IMR-90 (cell line): ENCODE measurements at regions not wholly inside any gene's neighbourhood (a gene's known extent, or its start where the extent isn't known, plus 50 kb on each side); places are given as distances from the start of the nearest gene placed in this dataset.

Source experiments
- ATAC-seq: fragments of 200-7000 bp; cut with Tn5 transposase; 2 replicates; pipeline ENCODE4 v1.9.1; 2020; ENCODE audit warnings: low read depth, mild to moderate bottlenecking, moderate library complexity
- BruUV-seq: library from RNA; stranded (reverse); fragments of 400-500 nt; replicated peaks from 2 replicates; lab custom pipeline; 2021; lab: Mats Ljungman, UMichigan
- CTCF ChIA-PET: fragments of 300-600 bp; formaldehyde crosslinking; extraction: SDS; loops from one replicate; lab custom pipeline; 2021; ENCODE audit warnings: antibody characterized with exemption; lab: Yijun Ruan, JAX
- POLR2A ChIA-PET: fragments of 300-600 bp; sonication (Branson Sonifier 250); formaldehyde crosslinking; loops from one replicate; lab custom pipeline; 2022; ENCODE audit warnings: antibody characterized with exemption; ENCODE audit not compliant: unreplicated experiment; lab: Charles Lee
- DNase-seq: peaks from one replicate; pipeline ENCODE4 v3.0.0; 2013
- H2AFZ ChIP-seq: replicated peaks from 2 replicates; pipeline ENCODE3; 2013; ENCODE audit warnings: low read length, mild to moderate bottlenecking; ENCODE audit not compliant: poor library complexity
- H2AK5ac ChIP-seq: 2 replicates; pipeline ENCODE4 v1.6.1; 2013; ENCODE audit warnings: low read depth, low read length, inconsistent platforms
- H2AK9ac ChIP-seq: replicated peaks from 2 replicates; pipeline ENCODE3; 2013; ENCODE audit warnings: mild to moderate bottlenecking, low read depth, low read length, moderate library complexity; ENCODE audit not compliant: poor library complexity
- H2BK120ac ChIP-seq: 2 replicates; pipeline ENCODE4 v1.6.1; 2013; ENCODE audit warnings: low read depth, low read length, inconsistent platforms
- H2BK15ac ChIP-seq: 3 replicates; pipeline ENCODE4 v1.6.1; 2013; ENCODE audit warnings: low read depth, low read length, inconsistent platforms
- H2BK20ac ChIP-seq: 2 replicates; pipeline ENCODE4 v1.6.1; 2013; ENCODE audit warnings: low read depth, mild to moderate bottlenecking, inconsistent platforms, low read length, moderate library complexity
- H2BK5ac ChIP-seq: 2 replicates; pipeline ENCODE4 v1.6.1; 2013; ENCODE audit warnings: mild to moderate bottlenecking, low read depth, low read length, inconsistent platforms; ENCODE audit not compliant: poor library complexity, severe bottlenecking
- H3K14ac ChIP-seq: replicated peaks from 2 replicates; pipeline ENCODE4 v1.6.1; 2013; ENCODE audit warnings: low read depth, low read length, inconsistent platforms
- H3K18ac ChIP-seq: 2 replicates; pipeline ENCODE4 v1.6.1; 2013; ENCODE audit warnings: low read depth, low read length, control low read depth
- H3K23ac ChIP-seq: 2 replicates; pipeline ENCODE4 v1.6.1; 2013; ENCODE audit warnings: low read depth, low read length, inconsistent platforms
- H3K27ac ChIP-seq: 2 replicates; pipeline ENCODE4 v1.5.1; 2013; ENCODE audit warnings: mild to moderate bottlenecking, control low read depth, low read length; ENCODE audit not compliant: insufficient read depth
- H3K27me3 ChIP-seq: 2 replicates; pipeline ENCODE4 v1.6.1; 2013; ENCODE audit warnings: low read length; ENCODE audit not compliant: control insufficient read depth, insufficient read depth
- H3K36me3 ChIP-seq: 2 replicates; pipeline ENCODE4 v1.6.1; 2013; ENCODE audit warnings: low read length, mixed read lengths; ENCODE audit not compliant: control insufficient read depth, insufficient read depth
- H3K4ac ChIP-seq: 2 replicates; pipeline ENCODE4 v1.6.1; 2013; ENCODE audit warnings: low read depth, low read length, inconsistent platforms
- H3K4me1 ChIP-seq: 2 replicates; pipeline ENCODE4 v1.6.1; 2013; ENCODE audit warnings: low read length, mixed read lengths; ENCODE audit not compliant: control insufficient read depth, insufficient read depth
- H3K4me2 ChIP-seq: 2 replicates; pipeline ENCODE4 v1.6.1; 2013; ENCODE audit warnings: low read depth, mild to moderate bottlenecking, control low read depth, low read length, moderate library complexity
- H3K4me3 ChIP-seq: 2 replicates; pipeline ENCODE4 v1.5.1; 2013; ENCODE audit warnings: low read depth, mild to moderate bottlenecking, control low read depth, low read length, moderate library complexity; ENCODE audit not compliant: insufficient read depth
- H3K56ac ChIP-seq: 2 replicates; pipeline ENCODE4 v1.6.1; 2013; ENCODE audit warnings: low read length, inconsistent platforms; ENCODE audit not compliant: insufficient read depth; ENCODE audit errors: extremely low read depth
- H3K79me1 ChIP-seq, 2 experiments: 2 replicates each; pipeline ENCODE4 v1.6.1; 2013; ENCODE audit warnings: low read length in 2 of 2, inconsistent platforms in 1 of 2, low read depth in 1 of 2
- H3K9ac ChIP-seq: 2 replicates; pipeline ENCODE4 v1.6.1; 2013; ENCODE audit warnings: low read depth, low read length, control low read depth
- H3K9me1 ChIP-seq: 2 replicates; pipeline ENCODE4 v1.6.1; 2013; ENCODE audit warnings: low read length, inconsistent platforms; ENCODE audit not compliant: insufficient read depth
- H3K9me3 ChIP-seq: 2 replicates; pipeline ENCODE4 v1.6.1; 2013; ENCODE audit warnings: low read length; ENCODE audit not compliant: control insufficient read depth, insufficient read depth
- H4K20me1 ChIP-seq: 2 replicates; pipeline ENCODE4 v1.6.1; 2013; ENCODE audit warnings: low read length, inconsistent platforms; ENCODE audit not compliant: insufficient read depth
- H4K5ac ChIP-seq: 2 replicates; pipeline ENCODE4 v1.6.1; 2013; ENCODE audit warnings: mild to moderate bottlenecking, low read depth, low read length, control low read depth
- H4K8ac ChIP-seq, 2 experiments: 2 replicates each; pipeline ENCODE4 v1.6.1; 2013; ENCODE audit warnings: low read depth in 2 of 2, low read length in 2 of 2, control low read depth in 1 of 2, inconsistent platforms in 1 of 2
- H4K91ac ChIP-seq: 2 replicates; pipeline ENCODE4 v1.6.1; 2013; ENCODE audit warnings: low read depth, low read length, inconsistent platforms; ENCODE audit not compliant: insufficient read depth
- BHLHE40 ChIP-seq: fragments of 150-350 bp; IDR thresholded peaks from 2 replicates; pipeline ENCODE4 v1.6.1; 2016; ENCODE audit warnings: mild to moderate bottlenecking, low read depth, low read length
- CEBPB ChIP-seq: IDR thresholded peaks from 2 replicates; pipeline ENCODE4 v1.6.1; 2012; ENCODE audit warnings: low read depth, low read length, improper control_type of control experiment
- CHD1 ChIP-seq: IDR thresholded peaks from 2 replicates; pipeline ENCODE4 v1.6.1; 2012; ENCODE audit warnings: low read depth, low read length, improper control_type of control experiment
- CTCF ChIP-seq: conservative IDR thresholded peaks from 2 replicates; pipeline ENCODE4 v1.5.1; 2012; ENCODE audit warnings: mild to moderate bottlenecking, low read depth, low read length, improper control_type of control experiment
- ELK1 ChIP-seq: fragments of 150-350 bp; IDR thresholded peaks from 2 replicates; pipeline ENCODE4 v1.6.1; 2016; ENCODE audit warnings: low read depth, mild to moderate bottlenecking, low read length, moderate library complexity, borderline replicate concordance
- FOS ChIP-seq: fragments of 150-350 bp; IDR thresholded peaks from 2 replicates; pipeline ENCODE4 v1.6.1; 2016; ENCODE audit warnings: low read depth, low read length
- MAFK ChIP-seq: IDR thresholded peaks from 2 replicates; pipeline ENCODE4 v1.6.1; 2012; ENCODE audit warnings: low read depth, low read length, improper control_type of control experiment
- MAZ ChIP-seq: IDR thresholded peaks from 2 replicates; pipeline ENCODE4 v1.6.1; 2012; ENCODE audit warnings: low read depth, mild to moderate bottlenecking, low read length, improper control_type of control experiment, moderate library complexity, borderline replicate concordance
- MXI1 ChIP-seq: IDR thresholded peaks from 2 replicates; pipeline ENCODE4 v1.6.1; 2012; ENCODE audit warnings: low read depth, mild to moderate bottlenecking, low read length, moderate library complexity, borderline replicate concordance
- NFE2L2 ChIP-seq: fragments of 150-350 bp; IDR thresholded peaks from 2 replicates; pipeline ENCODE4 v1.6.1; 2016; ENCODE audit warnings: low read depth, mild to moderate bottlenecking, low read length
- POLR2A ChIP-seq: IDR thresholded peaks from 2 replicates; pipeline ENCODE4 v1.6.1; 2012; ENCODE audit warnings: mild to moderate bottlenecking, low read depth, low read length
- RAD21 ChIP-seq: IDR thresholded peaks from 2 replicates; pipeline ENCODE4 v1.6.1; 2012; ENCODE audit warnings: low read length, improper control_type of control experiment
- RCOR1 ChIP-seq: IDR thresholded peaks from 2 replicates; pipeline ENCODE4 v1.6.1; 2012; ENCODE audit warnings: mild to moderate bottlenecking, low read length, improper control_type of control experiment; ENCODE audit not compliant: insufficient replicate concordance
- RFX5 ChIP-seq: IDR thresholded peaks from 2 replicates; pipeline ENCODE4 v1.8.0; 2012; ENCODE audit warnings: low read depth, mild to moderate bottlenecking, low read length, moderate library complexity
- SMC3 ChIP-seq: fragments of 150-350 bp; IDR thresholded peaks from 2 replicates; pipeline ENCODE4 v1.6.1; 2016; ENCODE audit warnings: low read depth, mild to moderate bottlenecking, antibody characterized with exemption, low read length, moderate library complexity
- dilution Hi-C: fragments of 300-500 bp; cut with HindIII; formaldehyde crosslinking; loops from one replicate; pipeline ENCODE4 v1.14.3; 2018; ENCODE audit warnings: low sequenced_read_pairs; ENCODE audit not compliant: unreplicated experiment
- in situ Hi-C: fragments of 300-500 bp; cut with MboI; formaldehyde crosslinking; loops from 3 replicates; pipeline ENCODE4 v1.14.3; 2019; ENCODE audit warnings: low sequenced_read_pairs, inconsistent platforms, mixed read lengths
- intact Hi-C: fragments of 100-400 bp; cut with micrococcal nuclease; formaldehyde crosslinking; loops from 2 replicates; pipeline ENCODE4 v1.10.0; 2022
- TF ChIP-seq, protein P1 (sequence below): fragments of 150-350 bp; IDR thresholded peaks from 2 replicates; pipeline ENCODE4 v1.6.1; 2017; ENCODE audit warnings: mild to moderate bottlenecking, antibody characterized with exemption, low read length, low read depth

- H2AK9ac ChIP-seq: no peak overlapping the region
- no peak overlapping the region for H3K4me3 ChIP-seq
- no peak overlapping the region for H2BK5ac ChIP-seq
- H3K4ac ChIP-seq: no peak overlapping the region
- intact Hi-C loops (no loop called here), dilution Hi-C loops (no loop called here), in situ Hi-C loops (no loop called here)
- H3K27me3 ChIP-seq: no peaks in the 10 kb centered on the region
- POLR2A ChIA-PET: no interaction called here
- no peaks in the 10 kb centered on the region for H3K9me1 ChIP-seq
- H3K4me1 ChIP-seq: no peaks in the 10 kb centered on the region
- H2AK5ac ChIP-seq: no peak overlapping the region
- no peak overlapping the region for H3K4me2 ChIP-seq
- H3K79me1 ChIP-seq: no peaks in the 10 kb centered on the region
- no peak for DNase-seq
- H4K20me1 ChIP-seq: no peaks in the 10 kb centered on the region
- no peak overlapping the region for H2BK15ac ChIP-seq
- no peaks in the 10 kb centered on the region for H3K36me3 ChIP-seq
- H2BK120ac ChIP-seq: no peak overlapping the region
- H3K23ac ChIP-seq: no peak overlapping the region
- no peak overlapping the region for H3K18ac ChIP-seq
- H3K14ac ChIP-seq: no peak overlapping the region
- no peak overlapping the region for H4K5ac ChIP-seq
- TF ChIP-seq BHLHE40 (no peak), RCOR1 (no peak), ELK1 (no peak), SMC3 (no peak), CHD1 (no peak), CTCF (no peak), RAD21 (no peak), POLR2A (no peak), FOS (no peak), CEBPB (no peak), MXI1 (no peak), RFX5 (no peak), MAFK (no peak), MAZ (no peak), NFE2L2 (no peak)
- TF ChIP-seq, protein P1, sequence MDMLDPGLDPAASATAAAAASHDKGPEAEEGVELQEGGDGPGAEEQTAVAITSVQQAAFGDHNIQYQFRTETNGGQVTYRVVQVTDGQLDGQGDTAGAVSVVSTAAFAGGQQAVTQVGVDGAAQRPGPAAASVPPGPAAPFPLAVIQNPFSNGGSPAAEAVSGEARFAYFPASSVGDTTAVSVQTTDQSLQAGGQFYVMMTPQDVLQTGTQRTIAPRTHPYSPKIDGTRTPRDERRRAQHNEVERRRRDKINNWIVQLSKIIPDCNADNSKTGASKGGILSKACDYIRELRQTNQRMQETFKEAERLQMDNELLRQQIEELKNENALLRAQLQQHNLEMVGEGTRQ: no peak
- H3K56ac ChIP-seq: no peak overlapping the region
- BruUV-seq: no TSS peak
- no peak for ATAC-seq
- H4K91ac ChIP-seq: no peak overlapping the region
- no peak overlapping the region for H4K8ac ChIP-seq
- H3K27ac ChIP-seq: no peak overlapping the region
- no peak overlapping the region for H2AFZ ChIP-seq
- H3K9ac ChIP-seq: no peak overlapping the region
- no peak overlapping the region for H2BK20ac ChIP-seq
- peaks cover 3% of the 10 kb centered on the region for H3K9me3 ChIP-seq
- CTCF ChIA-PET: no interaction called here
These were observed 783.0 kb upstream of the AADAT start for GRCh38 chr4:170872794-170873193.
